ENCODE measurements at regions not wholly inside any gene's neighbourhood (a gene's known extent, or its start where the extent isn't known, plus 50 kb on each side); places are given as distances from the start of the nearest gene placed in this dataset.

DNA sequence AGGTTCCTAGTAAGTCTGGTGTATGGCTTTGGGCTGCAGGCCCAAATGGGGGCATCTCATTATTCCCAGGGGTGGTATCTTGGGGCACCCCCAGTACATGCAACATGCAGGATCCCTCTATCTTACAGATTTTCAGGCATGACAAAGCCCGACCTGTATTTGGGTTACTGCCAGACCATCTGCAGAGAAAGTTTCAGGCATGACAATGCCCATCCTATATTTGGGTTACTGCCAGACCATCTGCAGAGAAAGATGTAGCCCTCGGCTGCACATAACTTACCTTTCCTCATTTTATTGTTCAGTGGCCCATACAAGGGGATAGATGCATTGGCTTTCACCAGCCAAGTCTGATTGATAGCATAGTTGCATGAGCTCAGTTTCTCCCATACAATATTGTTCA, 112.2 kb upstream of the RAB18 start:
- TF ChIP-seq CTCF (IDR thresholded peaks at IDR 0.05 in 4 of 5, conservative IDR thresholded peaks at IDR 0.05 in 1 of 5) = no peak
- TF ChIP-seq POLR2A (IDR thresholded peaks at IDR 0.05) = no peak
